ENCODE measurements at regions not wholly inside any gene's neighbourhood (a gene's known extent, or its start where the extent isn't known, plus 50 kb on each side); places are given as distances from the start of the nearest gene placed in this dataset.

DNA sequence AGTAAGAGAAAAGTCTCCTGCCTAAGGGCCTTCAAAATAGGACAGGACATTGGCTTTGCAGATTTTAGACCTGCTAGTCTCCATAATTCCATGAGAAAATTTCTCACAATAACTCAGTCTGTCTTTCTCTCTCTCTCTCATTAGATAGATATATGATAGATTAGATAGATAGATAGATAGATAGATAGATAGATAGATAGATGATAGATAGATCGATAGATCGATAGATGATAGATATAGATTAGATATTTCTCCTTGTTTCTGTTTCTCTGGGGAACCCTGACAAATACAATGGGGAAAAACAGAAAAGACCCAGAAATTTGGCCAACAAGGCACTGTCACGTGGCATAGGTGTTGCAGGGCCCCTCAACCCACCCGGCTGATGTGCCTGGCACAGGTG, 84.4 kb upstream of the ALDH1B1 start:
- TF ChIP-seq CTCF (IDR thresholded peaks at IDR 0.05) = no peak
- DNase-seq (ENCODE audit: low spot score) = no peak
- no peak for ATAC-seq (ENCODE audit: low FRiP score)

GRCh38 chr9:38306899-38307298, 85.6 kb upstream of the ALDH1B1 start:
- TF ChIP-seq CTCF (IDR thresholded peaks at IDR 0.05) = no peak
- DNase-seq (ENCODE audit: low spot score) (no peak), ATAC-seq (ENCODE audit: low FRiP score) (no peak)

- no peak for DNase-seq (ENCODE audit: low spot score)
Observed at GRCh38 chr9:38305582-38305981, 86.9 kb upstream of the ALDH1B1 start.

DNA sequence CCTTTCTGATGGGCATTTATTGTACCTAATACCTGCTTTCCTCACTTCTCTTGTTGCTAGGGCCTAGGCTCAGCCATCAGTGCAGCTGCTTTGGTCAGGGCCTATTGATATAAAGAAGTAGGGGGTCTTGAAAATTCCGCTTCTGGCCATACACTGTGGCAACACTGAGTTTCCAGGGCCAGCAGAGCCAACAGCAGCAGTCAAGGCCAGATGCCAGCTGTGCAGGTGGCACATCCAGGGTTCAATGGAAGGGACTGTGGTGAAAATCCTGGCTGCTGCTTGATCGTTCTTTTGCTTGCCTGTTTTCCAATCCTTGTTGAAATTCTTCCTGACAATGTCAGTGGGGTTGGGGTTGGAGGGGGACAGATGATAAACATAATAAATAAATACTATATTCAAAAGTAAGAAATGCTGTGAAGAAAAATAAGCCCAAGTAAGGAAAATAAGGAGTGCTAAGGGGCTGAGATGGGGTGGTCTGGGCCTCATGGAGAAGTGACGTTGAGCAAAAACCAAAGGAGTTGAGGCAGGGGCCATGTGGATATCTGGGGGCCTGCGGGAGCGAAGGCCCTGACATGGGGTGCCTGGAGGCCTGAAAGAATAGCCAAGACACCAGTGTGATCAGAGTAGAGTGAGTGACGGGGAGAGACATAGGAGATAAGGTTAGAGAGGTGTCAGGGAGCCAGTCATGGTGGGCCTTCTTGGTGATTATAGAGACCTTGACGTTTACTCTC, 91.0 kb upstream of the ALDH1B1 start:
- TF ChIP-seq CTCF (IDR thresholded peaks at IDR 0.05) = no peak
- no peak for DNase-seq (ENCODE audit: low spot score)

More at GRCh38 chr9:38305582-38305981, 86.9 kb upstream of the ALDH1B1 start:
- no peak for ATAC-seq (ENCODE audit: low FRiP score)
- no peak for TF ChIP-seq CTCF (IDR thresholded peaks at IDR 0.05)

GRCh38 chr9:38299856-38300255, 92.6 kb upstream of the ALDH1B1 start:
- no peak for ATAC-seq (ENCODE audit: low FRiP score)
- TF ChIP-seq CTCF (IDR thresholded peaks at IDR 0.05) = no peak

More for the DNA sequence above, 91.0 kb upstream of the ALDH1B1 start:
- no peak for ATAC-seq (ENCODE audit: low FRiP score)

GRCh38 chr9:38298904-38299303, 93.6 kb upstream of the ALDH1B1 start:
- no peak for TF ChIP-seq CTCF (IDR thresholded peaks at IDR 0.05)
- DNase-seq (ENCODE audit: low spot score) (no peak), ATAC-seq (ENCODE audit: low FRiP score) (no peak)

More at GRCh38 chr9:38299856-38300255, 92.6 kb upstream of the ALDH1B1 start:
- no peak for DNase-seq (ENCODE audit: low spot score)

GRCh38 chr9:38298503-38298902, 94.0 kb upstream of the ALDH1B1 start:
- TF ChIP-seq CTCF (IDR thresholded peaks at IDR 0.05) = no peak
- no peak for DNase-seq (ENCODE audit: low spot score)
- no peak for ATAC-seq (ENCODE audit: low FRiP score)

Measured in omental fat pad (tissue), 3 donors.